ENCODE measurements at regions not wholly inside any gene's neighbourhood (a gene's known extent, or its start where the extent isn't known, plus 50 kb on each side); places are given as distances from the start of the nearest gene placed in this dataset.
"Not testable (repeated sequence)": the region's sequence is repeated elsewhere in the genome, so short reads cannot be mapped to it uniquely, and the experiment has no call there.

GRCh38 chr12:18888047-18888446, 150.1 kb downstream of the CAPZA3 start:
- H3K36me3 ChIP-seq: no peaks in the 10 kb centered on the region
- intact Hi-C loops (cut with DNase I): no loop called here
- DNase-seq (no peak), ATAC-seq (no peak)
- no peaks in the 10 kb centered on the region for H3K27me3 ChIP-seq
- H3K27ac ChIP-seq: no peak overlapping the region
- TF ChIP-seq, protein P1, sequence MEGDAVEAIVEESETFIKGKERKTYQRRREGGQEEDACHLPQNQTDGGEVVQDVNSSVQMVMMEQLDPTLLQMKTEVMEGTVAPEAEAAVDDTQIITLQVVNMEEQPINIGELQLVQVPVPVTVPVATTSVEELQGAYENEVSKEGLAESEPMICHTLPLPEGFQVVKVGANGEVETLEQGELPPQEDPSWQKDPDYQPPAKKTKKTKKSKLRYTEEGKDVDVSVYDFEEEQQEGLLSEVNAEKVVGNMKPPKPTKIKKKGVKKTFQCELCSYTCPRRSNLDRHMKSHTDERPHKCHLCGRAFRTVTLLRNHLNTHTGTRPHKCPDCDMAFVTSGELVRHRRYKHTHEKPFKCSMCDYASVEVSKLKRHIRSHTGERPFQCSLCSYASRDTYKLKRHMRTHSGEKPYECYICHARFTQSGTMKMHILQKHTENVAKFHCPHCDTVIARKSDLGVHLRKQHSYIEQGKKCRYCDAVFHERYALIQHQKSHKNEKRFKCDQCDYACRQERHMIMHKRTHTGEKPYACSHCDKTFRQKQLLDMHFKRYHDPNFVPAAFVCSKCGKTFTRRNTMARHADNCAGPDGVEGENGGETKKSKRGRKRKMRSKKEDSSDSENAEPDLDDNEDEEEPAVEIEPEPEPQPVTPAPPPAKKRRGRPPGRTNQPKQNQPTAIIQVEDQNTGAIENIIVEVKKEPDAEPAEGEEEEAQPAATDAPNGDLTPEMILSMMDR (IDR thresholded peaks at IDR 0.05): no peak
- H3K4me1 ChIP-seq: no peaks in the 10 kb centered on the region
- no peaks in the 10 kb centered on the region for H3K9me3 ChIP-seq
- no peak overlapping the region for H3K4me3 ChIP-seq

DNA sequence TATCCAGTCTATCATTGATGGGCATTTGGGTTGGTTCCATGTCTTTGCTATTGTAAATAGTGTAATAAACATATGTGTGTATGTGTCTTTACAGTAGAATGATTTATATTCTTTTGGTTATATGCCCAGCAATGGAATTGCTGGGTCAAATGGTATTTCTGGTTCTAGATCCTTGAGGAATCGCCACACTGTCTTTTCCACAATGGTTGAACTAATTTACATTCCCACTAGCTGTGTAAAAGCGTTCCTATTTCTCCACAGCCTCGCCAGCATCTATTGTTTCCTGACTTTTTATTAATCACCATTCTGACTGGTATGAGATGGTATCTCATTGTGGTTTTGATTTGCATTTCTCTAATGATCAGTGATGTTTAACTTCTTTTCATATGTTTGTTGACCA, 152.7 kb downstream of the CAPZA3 start:
- DNase-seq; H3K27me3 ChIP-seq; H3K4me3 ChIP-seq; H3K4me1 ChIP-seq; H3K36me3 ChIP-seq; ATAC-seq; H3K9me3 ChIP-seq; intact Hi-C loops (cut with DNase I); H3K27ac ChIP-seq: not testable (repeated sequence)

GRCh38 chr12:18895540-18895939, 157.6 kb downstream of the CAPZA3 start:
- H3K4me1 ChIP-seq: no peaks in the 10 kb centered on the region
- H3K27me3 ChIP-seq: no peaks in the 10 kb centered on the region
- DNase-seq: no peak
- H3K4me3 ChIP-seq: no peak overlapping the region
- no peaks in the 10 kb centered on the region for H3K36me3 ChIP-seq
- TF ChIP-seq, protein P1 (IDR thresholded peaks at IDR 0.05): no peak
- ATAC-seq: no peak
- H3K9me3 ChIP-seq: no peaks in the 10 kb centered on the region
- intact Hi-C loops (cut with DNase I): no loop called here
- H3K27ac ChIP-seq: no peak overlapping the region

DNA sequence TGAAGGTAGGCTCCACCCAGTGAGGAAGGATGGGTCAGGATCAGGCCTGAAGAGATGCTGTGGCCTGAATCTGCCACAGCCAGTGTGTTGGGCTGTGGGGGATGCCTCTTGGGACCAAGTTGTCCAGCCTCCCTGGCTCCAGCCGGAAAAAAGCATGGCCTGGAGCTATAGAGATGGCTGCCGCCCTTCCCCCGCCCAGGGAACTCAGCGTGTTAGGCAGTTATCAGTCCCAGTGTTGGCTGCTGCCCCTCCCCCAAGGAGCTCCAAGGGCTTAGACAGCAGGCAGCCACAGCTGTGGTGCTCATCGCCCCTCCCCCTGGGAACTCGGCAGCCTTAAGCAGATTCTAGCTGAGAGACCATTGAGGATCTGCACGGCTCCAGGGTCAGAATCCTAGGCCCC, 158.0 kb downstream of the CAPZA3 start:
- Histone ChIP-seq H3K36me3 (no peaks in the 10 kb centered on the region), H3K27me3 (no peaks in the 10 kb centered on the region), H3K4me3 (no peak overlapping the region), H3K9me3 (no peaks in the 10 kb centered on the region), H3K27ac (no peak overlapping the region), H3K4me1 (no peaks in the 10 kb centered on the region)
- TF ChIP-seq, protein P1 (IDR thresholded peaks at IDR 0.05): no peak
- DNase-seq: no peak
- intact Hi-C loops (cut with DNase I): no loop called here
- no peak for ATAC-seq

- Histone ChIP-seq H3K4me3 (no peak overlapping the region), H3K27me3 (no peaks in the 10 kb centered on the region), H3K4me1 (no peaks in the 10 kb centered on the region), H3K27ac (no peak overlapping the region), H3K36me3 (no peaks in the 10 kb centered on the region), H3K9me3 (no peaks in the 10 kb centered on the region)
- ATAC-seq (no peak), DNase-seq (no peak)
- TF ChIP-seq, protein P1 (IDR thresholded peaks at IDR 0.05): no peak
- intact Hi-C loops (cut with DNase I): no loop called here
Measured at GRCh38 chr12:18897823-18898222, 159.9 kb downstream of the CAPZA3 start.

- no peaks in the 10 kb centered on the region for H3K9me3 ChIP-seq
- H3K4me1 ChIP-seq: no peaks in the 10 kb centered on the region
- TF ChIP-seq, protein P1 (IDR thresholded peaks at IDR 0.05): no peak
- no peak for DNase-seq
- ATAC-seq: no peak
- intact Hi-C loops (cut with DNase I): no loop called here
- no peak overlapping the region for H3K27ac ChIP-seq
- no peaks in the 10 kb centered on the region for H3K27me3 ChIP-seq
- no peaks in the 10 kb centered on the region for H3K36me3 ChIP-seq
- no peak overlapping the region for H3K4me3 ChIP-seq
Measured at GRCh38 chr12:18898470-18898869, 160.6 kb downstream of the CAPZA3 start.
